ENCODE measurements at regions not wholly inside any gene's neighbourhood (a gene's known extent, or its start where the extent isn't known, plus 50 kb on each side); places are given as distances from the start of the nearest gene placed in this dataset.

DNA sequence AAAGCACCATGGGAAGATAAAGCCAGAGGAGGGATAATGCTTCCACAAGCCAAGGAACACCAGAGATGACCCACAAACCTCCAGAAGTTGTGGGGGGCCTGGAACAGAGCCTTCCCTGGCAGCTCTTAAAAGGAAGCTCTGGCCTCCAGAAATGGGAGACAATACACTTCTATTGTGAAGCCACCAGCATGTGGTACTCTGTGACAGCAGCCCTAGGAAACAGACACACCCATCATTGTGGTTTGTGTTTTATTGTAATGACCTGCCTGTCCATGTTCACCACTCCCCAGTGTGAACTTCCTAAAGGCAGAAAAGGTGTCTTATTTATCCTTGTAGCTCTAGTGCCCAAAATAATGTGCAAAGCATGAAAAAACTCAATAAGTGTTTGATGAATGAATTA lies 264.1 kb upstream of the GATB start:
- DNase-seq (ENCODE audit: low read depth): no peak

GRCh38 chr4:152023674-152024073 lies 262.9 kb upstream of the GATB start:
- DNase-seq (ENCODE audit: low read depth): no peak

DNA sequence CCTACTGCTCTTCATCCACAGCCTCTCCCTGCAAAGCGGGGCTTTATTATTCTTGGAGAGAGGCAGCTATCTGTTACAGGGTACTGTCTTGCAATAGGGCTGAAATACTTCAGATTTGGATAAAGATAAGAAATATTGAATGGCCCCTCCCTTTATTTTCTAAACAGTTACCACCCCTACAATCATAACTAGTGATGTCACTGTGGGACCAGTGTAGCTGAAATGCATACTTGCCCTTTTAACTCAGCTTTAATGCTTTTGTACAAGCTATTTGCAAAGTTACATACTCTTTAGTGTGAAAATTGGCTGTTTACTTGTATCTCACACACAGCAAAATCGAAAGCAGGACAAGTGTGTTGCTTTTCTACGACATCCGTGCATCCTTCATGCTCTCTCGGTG lies 261.7 kb upstream of the GATB start:
- DNase-seq (ENCODE audit: low read depth): no peak

GRCh38 chr4:152021788-152022438 lies 261.1 kb upstream of the GATB start:
- DNase-seq (ENCODE audit: low read depth): no peak

GRCh38 chr4:152020073-152020472 lies 259.3 kb upstream of the GATB start:
- no peak for DNase-seq (ENCODE audit: low read depth)

DNA sequence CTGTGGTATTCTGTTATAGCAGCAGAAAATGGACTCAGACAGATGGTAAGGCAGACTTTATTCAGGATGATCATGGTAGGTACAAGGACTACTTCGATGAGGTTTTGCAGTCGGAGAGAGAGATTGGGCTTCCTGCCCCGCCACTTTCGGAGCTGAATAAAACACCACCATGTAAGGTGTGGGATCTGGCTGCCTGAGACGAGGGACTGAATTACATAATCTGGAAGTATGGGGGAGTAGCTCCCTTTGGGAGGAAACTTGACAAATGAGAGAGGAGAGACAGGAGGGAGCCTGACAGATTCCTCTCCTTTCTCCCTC lies 255.5 kb upstream of the GATB start:
- DNase-seq (ENCODE audit: low read depth): no peak

- peak; percentile 8 for DNase-seq (ENCODE audit: low read depth)
These were observed 254.9 kb upstream of the GATB start for GRCh38 chr4:152015597-152016302.

- no peak for DNase-seq (ENCODE audit: low read depth)
These were observed 253.5 kb upstream of the GATB start for GRCh38 chr4:152014280-152014679.

DNA sequence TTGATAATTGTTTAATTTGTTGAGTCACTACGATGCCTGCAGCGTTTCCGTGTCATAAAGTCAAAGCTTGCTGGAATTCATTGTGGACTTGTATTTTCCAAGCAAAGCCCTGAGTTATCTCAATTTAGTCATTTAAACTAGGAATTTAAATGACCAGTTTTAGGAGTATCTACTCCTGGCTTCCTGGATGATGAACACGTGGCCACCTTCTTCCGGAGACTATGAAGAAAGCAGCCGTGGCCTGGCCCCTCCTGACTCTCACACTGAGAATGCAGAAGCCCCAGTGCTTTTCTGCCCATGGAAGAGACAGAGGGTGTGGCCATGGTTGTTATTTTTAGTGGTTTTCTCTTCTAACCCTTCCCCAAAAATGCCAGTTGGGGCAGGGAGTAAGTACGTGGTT lies 250.7 kb upstream of the GATB start:
- DNase-seq (ENCODE audit: low read depth): peak; percentile 28

DNA sequence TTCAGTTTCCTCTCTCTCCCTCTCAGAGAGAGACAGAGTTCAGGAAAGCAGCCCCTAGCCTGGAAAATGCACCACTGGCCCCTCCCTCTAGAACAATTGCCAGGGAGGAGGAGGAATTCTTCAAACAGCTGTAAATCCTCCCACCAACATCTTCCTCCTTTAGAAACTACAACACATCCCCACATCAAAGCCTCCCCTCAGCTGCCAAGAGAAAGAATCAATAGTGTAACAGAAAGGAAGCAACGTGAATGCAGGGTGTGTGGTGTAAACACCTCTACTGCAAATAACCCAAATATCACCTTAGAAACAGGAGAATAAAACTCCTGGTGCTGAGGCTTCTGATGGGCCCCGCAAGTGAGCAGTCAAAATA lies 249.9 kb upstream of the GATB start:
- no peak for DNase-seq (ENCODE audit: low read depth)

- no peak for DNase-seq (ENCODE audit: low read depth)
These were observed 249.3 kb upstream of the GATB start for GRCh38 chr4:152009983-152010709.

- DNase-seq (ENCODE audit: low read depth): no peak
These were observed 248.3 kb upstream of the GATB start for GRCh38 chr4:152009031-152009670.

DNA sequence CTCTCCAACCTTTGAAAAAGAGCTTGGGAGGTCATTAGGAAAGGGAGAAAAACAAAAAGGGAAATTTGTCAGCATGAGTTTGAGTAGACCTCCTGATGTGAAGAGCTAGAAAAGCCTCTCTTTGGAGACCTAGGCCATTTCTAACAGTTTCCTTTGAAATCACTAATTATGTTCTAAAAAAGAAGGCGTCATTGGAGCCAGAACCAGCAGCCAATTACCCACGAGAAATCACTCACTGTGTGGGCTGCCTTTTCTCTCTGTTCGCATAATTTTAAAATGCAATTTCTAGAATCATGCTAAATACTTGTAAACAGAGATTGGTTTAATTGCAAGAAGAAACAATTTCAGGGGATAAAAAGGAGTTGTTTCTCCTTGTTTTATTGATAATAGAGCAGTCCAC lies 246.3 kb upstream of the GATB start:
- no peak for DNase-seq (ENCODE audit: low read depth)

DNA sequence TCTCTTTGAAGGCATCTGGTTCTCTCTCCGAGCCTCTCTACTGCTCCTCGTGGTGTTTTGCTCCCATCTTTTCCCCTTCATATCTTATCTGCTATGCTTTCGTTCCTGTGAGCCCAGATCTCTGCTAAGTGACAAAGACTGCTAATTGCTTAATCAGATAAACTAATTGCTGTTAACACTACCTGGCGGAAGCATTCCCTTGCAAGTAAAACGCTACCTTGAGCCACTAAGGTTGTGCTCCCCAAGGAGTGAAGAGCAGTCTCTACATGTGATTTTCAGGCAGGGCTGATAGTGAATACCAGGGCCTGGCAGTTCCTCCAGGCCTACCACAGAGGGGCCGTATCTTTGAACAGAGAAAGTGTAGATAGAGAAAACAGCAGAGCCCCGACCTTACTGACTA lies 244.0 kb upstream of the GATB start:
- DNase-seq (ENCODE audit: low read depth): no peak

- DNase-seq (ENCODE audit: low read depth): no peak
These were observed 239.7 kb upstream of the GATB start for GRCh38 chr4:152000518-152000917.

DNA sequence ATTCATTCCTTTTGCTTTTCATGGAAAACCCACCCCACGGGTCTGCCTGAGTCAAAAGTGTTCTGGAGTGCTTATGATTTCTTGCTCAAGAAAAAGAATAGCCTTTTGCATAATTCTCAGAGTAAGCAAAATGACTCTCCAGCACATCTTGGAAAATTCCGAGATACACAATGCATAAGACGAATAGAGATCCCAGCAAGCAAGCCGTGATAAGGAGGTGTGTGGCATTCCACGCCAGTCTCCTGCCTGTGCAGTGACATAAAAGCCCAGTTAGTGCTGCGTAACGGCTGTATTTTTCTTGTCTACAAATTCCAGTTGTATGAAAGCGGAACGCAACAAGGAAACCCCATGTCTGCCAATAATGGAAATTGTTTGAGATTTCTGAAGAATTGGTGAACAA lies 237.9 kb upstream of the GATB start:
- DNase-seq (ENCODE audit: low read depth): no peak

DNA sequence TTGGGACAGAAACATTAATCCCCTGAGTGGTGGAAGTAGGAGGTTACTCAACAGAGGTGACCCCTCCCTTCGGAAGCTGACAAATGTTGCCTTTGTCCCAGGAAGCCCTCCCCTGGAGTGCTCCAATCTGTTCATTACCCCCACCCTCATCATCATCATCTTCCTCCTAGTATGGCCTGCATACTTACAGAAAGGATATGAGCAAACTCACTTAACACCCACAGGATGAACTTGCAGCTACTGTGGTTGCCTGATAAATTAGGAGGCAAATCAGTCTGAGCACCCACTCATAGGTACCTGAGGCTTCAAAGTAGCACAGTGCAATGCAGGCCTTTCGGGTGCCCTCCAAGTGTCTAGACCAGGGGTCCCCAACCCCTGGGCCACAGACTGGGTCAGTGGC lies 236.7 kb upstream of the GATB start:
- DNase-seq (ENCODE audit: low read depth): no peak

GRCh38 chr4:151994429-151994828 lies 233.6 kb upstream of the GATB start:
- DNase-seq (ENCODE audit: low read depth): no peak

DNA sequence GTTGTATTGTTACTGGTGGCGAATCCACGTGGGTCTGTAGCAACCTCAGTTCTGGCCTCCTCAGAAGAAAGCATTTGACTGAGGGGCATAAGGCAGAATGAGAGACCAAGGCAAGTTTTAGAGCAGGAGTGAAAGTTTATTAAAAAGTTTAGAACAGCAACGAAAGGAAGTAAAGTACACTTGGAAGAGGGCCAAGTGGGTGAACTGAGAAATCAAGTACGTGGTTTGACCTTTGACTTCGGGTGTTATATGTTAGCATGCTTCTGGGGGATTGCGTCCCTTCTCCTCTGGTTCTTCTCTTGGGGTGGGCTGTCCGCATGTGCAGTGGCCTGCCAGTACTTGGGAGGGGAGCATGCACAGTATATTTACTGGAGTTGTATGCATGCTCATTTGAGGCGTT lies 232.7 kb upstream of the GATB start:
- DNase-seq (ENCODE audit: low read depth): no peak

- no peak for DNase-seq (ENCODE audit: low read depth)
These were observed 231.7 kb upstream of the GATB start for GRCh38 chr4:151992332-151993154.

- no peak for DNase-seq (ENCODE audit: low read depth)
These were observed 231.0 kb upstream of the GATB start for GRCh38 chr4:151991884-151992167.

Data from RPMI7951 (cell line).